Upper lobe of right lung (tissue), 1 donor: ENCODE measurements at regions not wholly inside any gene's neighbourhood (a gene's known extent, or its start where the extent isn't known, plus 50 kb on each side); places are given as distances from the start of the nearest gene placed in this dataset.

Experiments
- ATAC-seq: fragments of 200-7000 bp; cut with Tn5 transposase; one replicate; pipeline ENCODE4 v1.9.1; 2020; ENCODE audit warnings: mild to moderate bottlenecking, moderate library complexity
- DNase-seq: peaks from one replicate; pipeline ENCODE4 v3.0.0-alpha.2; 2020
- H3K27ac ChIP-seq: fragments of 200-600 bp; one replicate; pipeline ENCODE4 v1.8.0; 2022
- H3K27me3 ChIP-seq: fragments of 200-600 bp; one replicate; pipeline ENCODE4 v1.8.0; 2022; ENCODE audit warnings: mild to moderate bottlenecking
- H3K36me3 ChIP-seq: fragments of 200-600 bp; one replicate; pipeline ENCODE4 v1.8.0; 2022
- H3K4me1 ChIP-seq: fragments of 200-600 bp; one replicate; pipeline ENCODE4 v1.8.0; 2022
- H3K4me3 ChIP-seq: fragments of 200-600 bp; one replicate; pipeline ENCODE4 v1.8.0; 2022; ENCODE audit warnings: mild to moderate bottlenecking
- H3K9me3 ChIP-seq: fragments of 200-600 bp; one replicate; pipeline ENCODE4 v1.8.0; 2022
- intact Hi-C: fragments of 100-400 bp; cut with DNase I; formaldehyde crosslinking; loops from one replicate; pipeline ENCODE4 v1.11.0; 2022
- TF ChIP-seq, protein P1 (sequence below): fragments of 200-600 bp; IDR thresholded peaks from one replicate; pipeline ENCODE4 v1.8.0; 2022; ENCODE audit warnings: antibody characterized with exemption
- donor health status: DM: no; HTN: yes; CAD: no; lungs with severe emphysema.

DNA sequence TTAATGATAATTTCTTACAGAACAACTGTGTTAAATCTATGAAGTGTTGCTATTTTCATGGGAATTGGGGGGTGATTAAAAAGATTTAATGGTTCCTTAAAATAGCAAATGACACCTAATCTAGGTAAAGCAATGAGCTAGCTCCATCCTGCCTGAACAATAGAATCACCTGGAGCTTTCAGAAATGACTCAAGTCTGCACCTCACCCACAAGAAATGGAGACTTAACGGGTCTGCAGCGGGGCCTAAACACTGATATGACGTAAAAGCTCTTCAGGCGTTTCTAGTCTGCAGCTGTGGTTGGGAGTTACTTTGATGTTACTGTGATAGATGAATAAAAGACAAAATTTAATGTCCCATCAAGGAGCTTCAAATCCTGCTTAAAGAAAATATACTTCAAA, 328.2 kb downstream of the RND3 start:
- TF ChIP-seq, protein P1, sequence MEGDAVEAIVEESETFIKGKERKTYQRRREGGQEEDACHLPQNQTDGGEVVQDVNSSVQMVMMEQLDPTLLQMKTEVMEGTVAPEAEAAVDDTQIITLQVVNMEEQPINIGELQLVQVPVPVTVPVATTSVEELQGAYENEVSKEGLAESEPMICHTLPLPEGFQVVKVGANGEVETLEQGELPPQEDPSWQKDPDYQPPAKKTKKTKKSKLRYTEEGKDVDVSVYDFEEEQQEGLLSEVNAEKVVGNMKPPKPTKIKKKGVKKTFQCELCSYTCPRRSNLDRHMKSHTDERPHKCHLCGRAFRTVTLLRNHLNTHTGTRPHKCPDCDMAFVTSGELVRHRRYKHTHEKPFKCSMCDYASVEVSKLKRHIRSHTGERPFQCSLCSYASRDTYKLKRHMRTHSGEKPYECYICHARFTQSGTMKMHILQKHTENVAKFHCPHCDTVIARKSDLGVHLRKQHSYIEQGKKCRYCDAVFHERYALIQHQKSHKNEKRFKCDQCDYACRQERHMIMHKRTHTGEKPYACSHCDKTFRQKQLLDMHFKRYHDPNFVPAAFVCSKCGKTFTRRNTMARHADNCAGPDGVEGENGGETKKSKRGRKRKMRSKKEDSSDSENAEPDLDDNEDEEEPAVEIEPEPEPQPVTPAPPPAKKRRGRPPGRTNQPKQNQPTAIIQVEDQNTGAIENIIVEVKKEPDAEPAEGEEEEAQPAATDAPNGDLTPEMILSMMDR, result no peak
- no peaks in the 10 kb centered on the region for H3K27me3 ChIP-seq
- no peak overlapping the region for H3K27ac ChIP-seq
- no peaks in the 10 kb centered on the region for H3K4me1 ChIP-seq
- H3K9me3 ChIP-seq, result no peaks in the 10 kb centered on the region
- H3K36me3 ChIP-seq, result no peaks in the 10 kb centered on the region
- intact Hi-C loops, result no loop called here
- H3K4me3 ChIP-seq, result no peak overlapping the region
- DNase-seq (no peak), ATAC-seq (no peak)

DNA sequence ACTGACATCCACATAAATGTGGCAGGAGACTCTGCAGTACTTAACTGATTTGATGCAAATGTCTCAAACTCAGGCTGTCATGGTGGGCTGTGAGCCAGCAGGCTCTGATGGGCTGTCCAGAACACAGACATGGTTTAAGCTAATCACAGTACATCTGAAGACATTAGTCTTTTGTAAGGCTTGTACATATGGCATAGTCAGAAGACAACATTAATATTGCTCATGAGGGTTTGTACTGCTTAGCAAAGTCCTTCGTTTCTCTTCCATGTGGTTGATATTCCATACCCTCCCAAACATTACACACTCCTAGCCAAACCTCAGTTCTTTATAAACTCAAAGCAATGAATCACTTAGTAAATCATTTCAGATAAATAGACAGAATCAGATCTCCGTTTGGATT, 330.6 kb downstream of the RND3 start:
- H3K4me3 ChIP-seq, result no peak overlapping the region
- DNase-seq (no peak), ATAC-seq (no peak)
- H3K4me1 ChIP-seq, result no peaks in the 10 kb centered on the region
- intact Hi-C loops, result no loop called here
- no peaks in the 10 kb centered on the region for H3K36me3 ChIP-seq
- H3K27ac ChIP-seq, result no peak overlapping the region
- H3K27me3 ChIP-seq, result no peaks in the 10 kb centered on the region
- no peaks in the 10 kb centered on the region for H3K9me3 ChIP-seq
- TF ChIP-seq, protein P1, result no peak

DNA sequence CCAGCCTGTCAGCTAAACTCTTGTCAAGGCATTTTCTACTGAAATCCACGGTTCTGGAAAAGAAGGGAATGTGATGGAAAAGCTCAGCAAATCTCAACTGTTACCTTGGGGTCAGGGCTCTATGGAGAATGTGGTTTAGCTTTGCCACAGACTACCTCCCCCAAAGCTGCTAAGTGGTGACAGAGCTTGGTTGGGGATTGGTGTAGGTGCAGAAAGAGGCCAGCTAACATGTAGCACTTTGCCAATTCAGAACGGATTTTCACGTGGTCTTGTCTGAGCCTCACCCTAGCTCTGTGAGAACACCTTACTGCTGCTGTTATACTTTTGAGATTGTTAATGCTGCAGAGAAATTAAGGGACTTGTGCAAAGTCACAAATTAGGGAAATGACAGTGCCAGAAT, 331.1 kb downstream of the RND3 start:
- ATAC-seq, result no peak
- no peaks in the 10 kb centered on the region for H3K9me3 ChIP-seq
- no peak overlapping the region for H3K27ac ChIP-seq
- H3K36me3 ChIP-seq, result no peaks in the 10 kb centered on the region
- TF ChIP-seq, protein P1, result no peak
- intact Hi-C loops, result no loop called here
- DNase-seq, result no peak
- H3K27me3 ChIP-seq, result no peaks in the 10 kb centered on the region
- no peak overlapping the region for H3K4me3 ChIP-seq
- no peaks in the 10 kb centered on the region for H3K4me1 ChIP-seq

DNA sequence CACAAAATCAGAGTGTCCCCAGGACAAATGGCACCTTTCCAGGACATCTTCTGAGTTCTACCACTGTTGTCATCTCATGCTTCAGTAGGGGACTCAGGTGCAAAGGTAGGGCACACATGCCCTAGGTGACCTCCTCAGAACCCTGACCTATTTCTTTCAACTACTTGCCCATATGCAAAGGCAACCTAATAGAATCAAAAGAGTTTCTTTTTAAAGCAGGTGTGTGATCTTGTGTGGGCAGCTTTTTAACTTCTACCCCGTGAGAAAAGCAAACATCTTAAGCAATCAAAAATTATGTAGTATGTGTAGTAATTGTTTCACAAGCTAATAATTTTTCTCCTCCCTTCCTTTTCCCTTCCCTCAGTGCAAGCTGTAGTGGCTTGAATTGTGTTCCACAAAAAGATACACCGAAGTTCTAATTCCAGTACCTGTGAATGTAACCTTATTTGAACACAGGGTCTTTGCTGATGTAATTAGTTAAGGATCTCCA, 333.1 kb downstream of the RND3 start:
- H3K27me3 ChIP-seq, result no peaks in the 10 kb centered on the region
- no peak overlapping the region for H3K4me3 ChIP-seq
- no peak overlapping the region for H3K27ac ChIP-seq
- ATAC-seq, result peak; percentile 27
- no peaks in the 10 kb centered on the region for H3K36me3 ChIP-seq
- DNase-seq, result no peak
- no peaks in the 10 kb centered on the region for H3K4me1 ChIP-seq
- TF ChIP-seq, protein P1, result no peak
- intact Hi-C loops, result no loop called here
- no peaks in the 10 kb centered on the region for H3K9me3 ChIP-seq

DNA sequence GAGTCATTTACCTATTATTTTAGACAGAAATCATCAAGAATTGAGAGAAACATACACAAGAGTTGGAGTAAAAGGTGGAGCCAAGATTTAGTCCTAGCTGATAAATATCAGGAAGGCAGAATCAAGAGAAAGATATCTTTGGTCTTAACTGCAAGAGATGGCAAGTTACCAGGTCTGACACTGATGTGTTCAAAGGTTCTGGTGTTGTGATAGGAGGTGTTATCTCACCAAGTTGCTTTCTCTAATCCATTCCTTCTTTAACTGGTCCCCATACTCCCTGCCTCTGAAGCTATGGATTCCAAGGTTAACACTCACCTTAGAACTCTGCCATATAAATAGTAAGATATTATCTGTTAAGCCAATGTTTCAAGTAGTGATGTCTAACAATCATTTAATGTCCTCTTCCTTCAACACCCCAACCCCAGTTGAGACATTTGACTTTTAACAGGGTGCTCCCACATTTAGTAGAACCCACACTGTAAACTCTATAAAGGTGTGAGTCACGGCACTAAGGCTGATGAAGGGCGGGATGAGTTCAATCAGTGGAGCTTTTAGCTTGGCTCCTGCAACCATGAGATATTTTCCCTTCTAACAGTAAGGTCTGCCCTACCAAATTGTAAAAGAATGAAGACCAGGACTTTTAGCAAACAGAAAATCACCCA, 333.7 kb downstream of the RND3 start:
- Histone ChIP-seq H3K27ac (no peak overlapping the region), H3K9me3 (no peaks in the 10 kb centered on the region), H3K4me1 (no peaks in the 10 kb centered on the region), H3K27me3 (no peaks in the 10 kb centered on the region), H3K36me3 (no peaks in the 10 kb centered on the region), H3K4me3 (no peak overlapping the region)
- intact Hi-C loops, result no loop called here
- ATAC-seq, result no peak
- no peak for DNase-seq
- TF ChIP-seq, protein P1, result no peak

DNA sequence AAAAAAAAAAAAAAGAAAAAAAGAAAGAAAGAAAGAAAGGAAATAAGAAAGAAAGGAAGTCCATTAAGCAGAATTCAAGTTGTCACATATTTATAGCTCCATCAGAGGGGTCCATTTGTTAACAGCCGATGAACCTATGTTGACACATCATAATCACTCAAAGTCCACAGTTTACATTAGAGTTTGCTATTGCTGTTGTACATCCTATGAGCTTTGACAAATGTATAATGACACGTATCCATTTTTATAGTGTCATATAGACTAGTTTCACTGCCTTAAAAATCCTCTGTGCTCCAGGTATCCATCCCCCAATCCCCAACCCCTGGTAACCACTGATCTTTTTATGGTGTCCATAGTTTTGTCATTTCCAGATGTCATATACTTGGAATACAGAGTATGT, 335.2 kb downstream of the RND3 start:
- H3K4me3 ChIP-seq, result no peak overlapping the region
- ATAC-seq (no peak), DNase-seq (no peak)
- H3K27ac ChIP-seq, result no peak overlapping the region
- no peaks in the 10 kb centered on the region for H3K4me1 ChIP-seq
- TF ChIP-seq, protein P1, result no peak
- H3K27me3 ChIP-seq, result no peaks in the 10 kb centered on the region
- H3K36me3 ChIP-seq, result no peaks in the 10 kb centered on the region
- peaks cover 2% of the 10 kb centered on the region for H3K9me3 ChIP-seq
- intact Hi-C loops, result no loop called here
